GM12878 (cell line): ENCODE measurements at regions not wholly inside any gene's neighbourhood (a gene's known extent, or its start where the extent isn't known, plus 50 kb on each side); places are given as distances from the start of the nearest gene placed in this dataset.

Source experiments
- ATAC-seq: fragments of 200-7000 bp; cut with Tn5 transposase; 3 replicates; pipeline ENCODE4 v1.9.1; 2020; ENCODE audit warnings: mild to moderate bottlenecking, moderate library complexity
- BruUV-seq: library from RNA; stranded (reverse); fragments of 400-500 nt; replicated peaks from 2 replicates; lab custom pipeline; 2021; lab: Mats Ljungman, UMichigan
- CTCF ChIA-PET: fragments of 300-600 bp; sonication (Branson Sonifier 250); formaldehyde crosslinking; extraction: SDS; loops from one replicate; lab custom pipeline; 2021; ENCODE audit warnings: inconsistent platforms; lab: Yijun Ruan, JAX
- POLR2A ChIA-PET: fragments of 350-600 bp; formaldehyde crosslinking; extraction: SDS; loops from one replicate; lab custom pipeline; 2021; ENCODE audit warnings: inconsistent platforms; lab: Charles Lee
- RAD21 ChIA-PET: fragments of 300-600 bp; sonication (Branson Sonifier 250); formaldehyde crosslinking; loops from one replicate; lab custom pipeline; 2023; ENCODE audit warnings: antibody characterized with exemption; ENCODE audit not compliant: unreplicated experiment; lab: Charles Lee
- SMC1A ChIA-PET: fragments of 300-600 bp; sonication (Branson Sonifier 250); formaldehyde crosslinking; loops from one replicate; lab custom pipeline; 2023; ENCODE audit not compliant: unreplicated experiment, uncharacterized antibody; lab: Charles Lee
- DNase-seq: peaks from one replicate; pipeline ENCODE4 v3.0.0-alpha.2; 2011; ENCODE audit warnings: low read depth, low spot score
- FAIRE-seq: peaks from 3 replicates; lab custom pipeline; 2011; peaks lifted over from hg19 to GRCh38; lab: Jason Lieb, UNC
- H2AFZ ChIP-seq: 2 replicates; pipeline ENCODE4 v1.6.0; 2011; ENCODE audit warnings: low read depth, low read length, control low read depth; ENCODE audit not compliant: control insufficient read depth
- H3K27ac ChIP-seq: 2 replicates; pipeline ENCODE4 v1.5.1; 2011; ENCODE audit warnings: control low read depth; ENCODE audit not compliant: control insufficient read depth, insufficient read depth
- H3K27me3 ChIP-seq, 2 experiments: replicated peaks in 1 of 2; 2 replicates each; pipeline versions ENCODE4 v1.6.0 to v1.6.1; 2011; ENCODE audit warnings: low read length in 1 of 2; ENCODE audit not compliant: control insufficient read depth in 2 of 2, insufficient read depth in 2 of 2
- H3K36me3 ChIP-seq, 2 experiments: 2 replicates each; pipeline ENCODE4 v1.5.1; 2011; ENCODE audit warnings: low read length in 1 of 2; ENCODE audit not compliant: control insufficient read depth in 2 of 2, insufficient read depth in 2 of 2
- H3K4me1 ChIP-seq: 2 replicates; pipeline ENCODE4 v1.6.1; 2011; ENCODE audit warnings: mild to moderate bottlenecking, low read length, moderate library complexity, mixed read lengths; ENCODE audit not compliant: control insufficient read depth, insufficient read depth
- H3K4me2 ChIP-seq: 2 replicates; pipeline ENCODE4 v1.6.0; 2011; ENCODE audit warnings: control low read depth; ENCODE audit not compliant: control insufficient read depth, insufficient read depth
- H3K4me3 ChIP-seq: fragments of 200-600 bp; sonication (generic); 2 replicates; pipeline ENCODE4 v1.5.1; 2016
- H3K79me2 ChIP-seq: 2 replicates; pipeline ENCODE4 v1.6.0; 2011; ENCODE audit warnings: low read length; ENCODE audit not compliant: control insufficient read depth, insufficient read depth
- H3K9ac ChIP-seq: 2 replicates; pipeline ENCODE4 v1.8.0; 2011; ENCODE audit warnings: low read length, control low read depth, mixed read lengths; ENCODE audit not compliant: control insufficient read depth, insufficient read depth
- H3K9me3 ChIP-seq: replicated peaks from 3 replicates; pipeline ENCODE4 v1.5.1; 2011; ENCODE audit warnings: mild to moderate bottlenecking, low read length; ENCODE audit not compliant: control insufficient read depth, insufficient read depth
- H4K20me1 ChIP-seq: 2 replicates; pipeline ENCODE4 v1.6.0; 2011; ENCODE audit not compliant: control insufficient read depth, insufficient read depth
- KLF5 ChIP-seq: fragments of 450-650 bp; IDR thresholded peaks from 2 replicates; pipeline ENCODE4 v1.6.1; 2014; ENCODE audit warnings: mild to moderate bottlenecking; ENCODE audit not compliant: partially characterized antibody
- MTA3 ChIP-seq: IDR thresholded peaks from 2 replicates; pipeline ENCODE4 v1.6.1; 2012; ENCODE audit warnings: low read length, inconsistent platforms, borderline replicate concordance
- MYC ChIP-seq: IDR thresholded peaks from 2 replicates; pipeline ENCODE4 v1.6.1; 2011; ENCODE audit warnings: mild to moderate bottlenecking, low read length, moderate library complexity, inconsistent platforms; ENCODE audit not compliant: insufficient read depth, insufficient replicate concordance, insufficient read length, severe bottlenecking
- PRDM15 ChIP-seq: fragments of 450-650 bp; formaldehyde crosslinking; IDR thresholded peaks from 2 replicates; pipeline ENCODE4 v1.4.0; 2020; ENCODE audit warnings: mild to moderate bottlenecking, moderate library complexity
- RAD51 ChIP-seq: fragments of 450-650 bp; IDR thresholded peaks from 2 replicates; pipeline ENCODE4 v1.6.1; 2016; ENCODE audit warnings: moderate library complexity, mild to moderate bottlenecking, inconsistent platforms
- RBBP5 ChIP-seq: fragments of 200-600 bp; sonication (generic); conservative IDR thresholded peaks from 2 replicates; pipeline ENCODE4 v1.6.1; 2016
- SIX5 ChIP-seq: IDR thresholded peaks from 2 replicates; pipeline ENCODE4 v1.6.1; 2011; ENCODE audit warnings: mild to moderate bottlenecking, low read depth, low read length, moderate library complexity; ENCODE audit not compliant: severe bottlenecking
- TCF12 ChIP-seq: IDR thresholded peaks from 2 replicates; pipeline ENCODE4 v1.6.1; 2011; ENCODE audit warnings: low read depth, mild to moderate bottlenecking, low read length
- WGBS: methylation state at CpG from one replicate; pipeline ENCODE4 v1.1.6; 2016; ENCODE audit warnings: low lambda C conversion rate; ENCODE audit not compliant: insufficient replicate concordance, insufficient coverage; ENCODE audit errors: missing lambda C conversion rate; 5-methylcytosine and 5-hydroxymethylcytosine counted together
- in situ Hi-C: fragments of 300-500 bp; cut with MboI; formaldehyde crosslinking; loops from 9 replicates; pipeline ENCODE4 v1.14.3; 2018; ENCODE audit warnings: mixed read lengths
- intact Hi-C: fragments of 100-400 bp; cut with micrococcal nuclease; formaldehyde crosslinking; loops from one replicate; pipeline ENCODE4 v1.14.2; 2022; ENCODE audit not compliant: unreplicated experiment

GRCh38 chr4:138406876-138407275 lies 164.7 kb upstream of the SLC7A11 start:
- intact Hi-C loops = loop anchor here (2.0 to 5.0 kb wide), 4 partner anchors 164 to 765 kb away; partner anchors contain the start of gene SLC7A11
- no peak for TF ChIP-seq TCF12
- no peak for TF ChIP-seq MTA3
- TF ChIP-seq RAD51 = no peak
- no peak for TF ChIP-seq SIX5
- no peak for TF ChIP-seq MYC
- TF ChIP-seq KLF5 = no peak
- no peak for TF ChIP-seq RBBP5
- TF ChIP-seq PRDM15 = no peak
- H4K20me1 ChIP-seq = no peaks in the 10 kb centered on the region
- in situ Hi-C loops = no loop called here
- H3K4me3 ChIP-seq = no peak overlapping the region
- peak overlapping the region; percentile 52; the same call in 1 of the 2 replicates for H3K4me2 ChIP-seq
- WGBS = 5% methylated on average over 1 of the region's 1 CpG
- POLR2A ChIA-PET = interaction anchor here (0.6 to 3.6 kb wide), 5 partner anchors 10 to 215 kb away, joined by 3 to 9 read pairs (median 3); partner anchors contain the start of gene SLC7A11
- no peaks in the 10 kb centered on the region for H3K27me3 ChIP-seq
- FAIRE-seq (peak; percentile 31), ATAC-seq (no peak), DNase-seq (no peak)
- SMC1A ChIA-PET = interaction anchor here (1.0 to 6.2 kb wide), 12 partner anchors 12 to 274 kb away, joined by 3 to 36 read pairs (median 4); partner anchors contain the start of gene SLC7A11
- peaks cover 28% of the 10 kb centered on the region for H3K4me1 ChIP-seq
- no peak overlapping the region; the same call in 1 of the 2 replicates for H3K9ac ChIP-seq
- no peaks in the 10 kb centered on the region; the same call in 2 of the 3 replicates for H3K9me3 ChIP-seq
- H3K79me2 ChIP-seq = no peaks in the 10 kb centered on the region
- BruUV-seq = no TSS peak
- no peaks in the 10 kb centered on the region for H3K36me3 ChIP-seq
- peak overlapping the region; percentile 48 for H2AFZ ChIP-seq
- RAD21 ChIA-PET = interaction anchor here (0.7 to 3.4 kb wide), 8 partner anchors 13 to 216 kb away, joined by 3 to 16 read pairs (median 4); partner anchors contain the start of gene SLC7A11
- peak overlapping the region; percentile 32; the same call in 1 of the 2 replicates for H3K27ac ChIP-seq
- CTCF ChIA-PET = interaction anchor here (0.6 to 5.9 kb wide), 9 partner anchors 12 to 266 kb away, joined by 3 to 16 read pairs (median 3); no protein-coding TSS in a partner anchor
